ENCODE measurements at regions not wholly inside any gene's neighbourhood (a gene's known extent, or its start where the extent isn't known, plus 50 kb on each side); places are given as distances from the start of the nearest gene placed in this dataset.
"Not testable (repeated sequence)": the region's sequence is repeated elsewhere in the genome, so short reads cannot be mapped to it uniquely, and the experiment has no call there.

DNA sequence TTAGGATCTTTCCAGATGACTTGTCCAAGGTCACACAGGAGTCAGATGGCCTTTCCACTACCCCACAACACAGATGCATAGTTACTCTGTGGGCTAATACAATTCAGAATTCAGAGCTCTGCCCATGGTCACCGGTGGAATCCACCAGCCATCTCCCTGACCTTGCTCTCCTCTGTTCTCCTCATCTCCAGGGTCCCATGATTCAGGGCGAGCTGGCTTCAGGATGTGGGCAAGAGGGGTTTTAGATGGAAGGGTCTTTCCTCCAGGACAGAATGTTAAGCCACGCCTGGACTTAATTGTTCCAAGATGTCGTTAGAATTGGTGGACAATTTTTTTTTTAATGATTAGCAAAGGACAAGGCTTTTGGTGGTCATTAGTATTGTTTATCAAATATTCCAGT, 81.7 kb upstream of the LARP1 start:
- Mint-ChIP-seq H3K4me3 (no peak overlapping the region), H3K4me1 (ENCODE audit: low read depth) (no peaks in the 10 kb centered on the region), H3K27ac (no peak overlapping the region), H3K27me3 (ENCODE audit: low read depth) (no peaks in the 10 kb centered on the region), H3K36me3 (ENCODE audit: low read depth) (no peaks in the 10 kb centered on the region), H3K9me3 (peaks cover 8% of the 10 kb centered on the region)
- DNase-seq (ENCODE audit: low spot score): no peak

DNA sequence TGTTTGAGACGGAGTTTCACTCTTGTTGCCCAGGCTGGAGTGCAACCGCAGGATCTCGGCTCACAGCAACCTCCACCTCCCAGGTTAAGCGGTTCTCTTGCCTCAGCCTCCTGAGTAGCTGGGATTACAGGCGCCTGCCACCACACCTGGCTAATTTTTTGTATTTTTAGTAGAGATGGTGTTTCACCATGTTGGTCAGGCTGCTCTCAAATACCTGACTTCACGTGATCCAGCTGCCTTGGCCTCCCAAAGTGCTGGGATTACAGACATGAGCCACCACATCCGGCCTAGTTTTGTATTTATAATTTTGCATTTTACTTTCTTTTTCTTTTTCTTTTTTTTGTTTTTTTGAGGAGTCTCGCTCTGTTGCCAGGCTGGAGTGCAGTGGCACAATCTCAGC, 85.3 kb upstream of the LARP1 start:
- H3K4me3 Mint-ChIP-seq; H3K4me1 Mint-ChIP-seq (ENCODE audit: low read depth): not testable (repeated sequence)

DNA sequence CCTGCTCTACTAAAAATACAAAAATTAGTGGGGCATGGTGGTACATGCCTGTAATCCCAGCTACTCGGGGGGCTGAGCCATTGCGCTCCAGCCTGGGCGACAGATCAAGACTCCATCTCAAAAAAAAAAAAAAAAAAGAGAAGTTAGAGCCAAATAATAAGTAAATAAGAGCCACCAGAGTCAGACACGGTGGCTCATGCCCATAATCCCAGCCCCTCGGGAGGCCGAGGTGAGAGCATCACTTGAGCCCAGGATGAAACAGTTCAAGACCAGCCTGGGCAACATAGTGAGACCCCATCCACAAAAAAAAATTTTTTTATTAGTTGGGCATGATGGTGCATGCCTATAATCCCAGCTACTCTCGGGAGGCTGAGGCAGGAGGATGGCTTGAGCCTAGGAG, 85.8 kb upstream of the LARP1 start:
- H3K9me3 Mint-ChIP-seq: peaks cover 23% of the 10 kb centered on the region
- H3K4me3 Mint-ChIP-seq: no peak overlapping the region
- peaks cover 2% of the 10 kb centered on the region for H3K36me3 Mint-ChIP-seq (ENCODE audit: low read depth)
- H3K27me3 Mint-ChIP-seq (ENCODE audit: low read depth): no peaks in the 10 kb centered on the region
- H3K4me1 Mint-ChIP-seq (ENCODE audit: low read depth): no peaks in the 10 kb centered on the region
- H3K27ac Mint-ChIP-seq: no peak overlapping the region
- DNase-seq (ENCODE audit: low spot score): no peak

More for the DNA sequence above, 85.3 kb upstream of the LARP1 start:
- not testable (repeated sequence) for H3K27ac Mint-ChIP-seq; H3K27me3 Mint-ChIP-seq (ENCODE audit: low read depth); H3K36me3 Mint-ChIP-seq (ENCODE audit: low read depth); DNase-seq (ENCODE audit: low spot score)
- H3K9me3 Mint-ChIP-seq: peaks cover 21% of the 10 kb centered on the region

DNA sequence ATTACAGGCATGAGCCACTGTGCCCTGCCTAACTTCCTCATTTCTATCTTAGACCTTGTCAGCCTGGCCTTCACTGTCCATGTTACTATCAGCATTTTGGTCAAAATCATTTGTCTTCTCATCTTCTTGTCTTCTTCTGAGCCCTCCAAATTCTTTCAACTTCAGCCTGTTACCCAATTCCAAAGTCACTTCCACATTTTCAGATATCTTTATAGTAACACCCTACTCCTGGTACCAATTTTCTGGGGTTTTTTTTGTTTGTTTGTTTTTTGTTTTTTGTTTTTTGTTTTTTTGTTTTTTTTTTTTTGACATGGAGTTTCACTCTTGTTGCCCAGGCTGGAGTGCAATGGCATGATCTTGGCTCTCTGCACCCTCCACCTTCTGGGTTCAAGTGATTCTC, 90.3 kb upstream of the LARP1 start:
- Mint-ChIP-seq H3K27me3 (ENCODE audit: low read depth) (no peaks in the 10 kb centered on the region), H3K36me3 (ENCODE audit: low read depth) (peaks cover 2% of the 10 kb centered on the region), H3K27ac (no peak overlapping the region), H3K4me3 (no peak overlapping the region), H3K4me1 (ENCODE audit: low read depth) (no peaks in the 10 kb centered on the region), H3K9me3 (peaks cover 25% of the 10 kb centered on the region)
- no peak for DNase-seq (ENCODE audit: low spot score)

DNA sequence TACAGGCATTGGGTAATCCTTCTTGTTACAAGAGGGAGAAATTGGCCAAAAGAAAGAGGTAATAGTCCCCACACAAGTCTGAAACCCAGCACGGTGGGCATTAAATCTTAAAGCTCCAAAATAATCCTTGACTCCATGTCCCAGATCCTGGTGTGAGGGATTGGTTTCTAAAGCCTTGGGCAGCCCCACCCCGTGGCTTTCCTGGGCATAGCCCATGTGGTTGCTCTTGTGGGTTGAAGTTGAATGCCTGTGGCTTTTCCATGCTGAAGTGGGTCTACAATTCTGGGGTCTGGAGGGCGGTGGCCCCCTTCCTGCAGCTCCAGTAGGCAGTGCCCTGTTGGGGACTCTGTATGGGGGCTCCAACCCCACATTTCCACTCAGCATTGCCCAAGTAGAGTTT, 91.8 kb upstream of the LARP1 start:
- Mint-ChIP-seq H3K27ac (no peak overlapping the region), H3K36me3 (ENCODE audit: low read depth) (peaks cover 2% of the 10 kb centered on the region), H3K27me3 (ENCODE audit: low read depth) (peaks cover 2% of the 10 kb centered on the region), H3K9me3 (peaks cover 20% of the 10 kb centered on the region), H3K4me3 (no peak overlapping the region), H3K4me1 (ENCODE audit: low read depth) (no peaks in the 10 kb centered on the region)
- no peak for DNase-seq (ENCODE audit: low spot score)

DNA sequence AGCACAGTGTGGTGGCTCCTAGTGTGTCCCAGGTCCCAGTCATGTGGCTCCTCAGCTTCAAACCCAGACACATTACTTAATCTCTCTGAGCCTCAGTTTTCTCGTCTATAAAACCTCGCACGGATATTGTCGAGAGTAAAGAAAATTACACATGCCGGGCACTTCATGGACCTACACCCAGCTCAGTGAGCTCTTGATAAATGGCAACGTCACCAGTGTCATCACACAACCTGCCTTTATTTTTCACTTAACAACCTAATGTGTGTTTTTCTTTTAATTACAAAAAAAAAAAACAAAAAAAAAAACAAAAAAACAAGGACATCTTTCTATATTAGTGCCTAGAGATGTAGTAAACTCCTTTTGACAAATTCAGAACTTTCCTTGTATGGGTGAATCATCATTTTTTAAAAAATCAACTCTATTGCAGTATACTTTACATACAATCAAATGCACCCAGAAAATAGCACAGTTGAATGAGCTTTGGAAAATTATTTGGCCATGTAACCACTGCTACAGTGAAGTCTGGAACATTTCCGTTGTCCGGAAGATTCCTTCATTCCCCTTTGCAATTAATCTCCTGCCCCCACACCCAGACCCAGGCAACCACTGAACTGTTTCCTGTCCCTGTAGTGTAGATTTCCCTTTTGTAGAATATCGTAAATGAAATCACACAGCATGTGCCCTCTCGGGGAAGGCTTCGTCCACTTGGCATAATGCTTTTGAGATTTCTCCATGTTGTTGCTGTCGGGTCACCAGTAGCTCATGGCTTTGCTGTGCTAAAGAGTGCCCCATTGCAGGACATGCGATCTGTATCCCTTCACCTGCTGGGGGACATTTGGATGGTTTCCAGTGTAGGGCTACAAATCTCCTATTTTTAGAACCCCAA, 100.4 kb upstream of the LARP1 start:
- no peaks in the 10 kb centered on the region for H3K9me3 Mint-ChIP-seq

DNA sequence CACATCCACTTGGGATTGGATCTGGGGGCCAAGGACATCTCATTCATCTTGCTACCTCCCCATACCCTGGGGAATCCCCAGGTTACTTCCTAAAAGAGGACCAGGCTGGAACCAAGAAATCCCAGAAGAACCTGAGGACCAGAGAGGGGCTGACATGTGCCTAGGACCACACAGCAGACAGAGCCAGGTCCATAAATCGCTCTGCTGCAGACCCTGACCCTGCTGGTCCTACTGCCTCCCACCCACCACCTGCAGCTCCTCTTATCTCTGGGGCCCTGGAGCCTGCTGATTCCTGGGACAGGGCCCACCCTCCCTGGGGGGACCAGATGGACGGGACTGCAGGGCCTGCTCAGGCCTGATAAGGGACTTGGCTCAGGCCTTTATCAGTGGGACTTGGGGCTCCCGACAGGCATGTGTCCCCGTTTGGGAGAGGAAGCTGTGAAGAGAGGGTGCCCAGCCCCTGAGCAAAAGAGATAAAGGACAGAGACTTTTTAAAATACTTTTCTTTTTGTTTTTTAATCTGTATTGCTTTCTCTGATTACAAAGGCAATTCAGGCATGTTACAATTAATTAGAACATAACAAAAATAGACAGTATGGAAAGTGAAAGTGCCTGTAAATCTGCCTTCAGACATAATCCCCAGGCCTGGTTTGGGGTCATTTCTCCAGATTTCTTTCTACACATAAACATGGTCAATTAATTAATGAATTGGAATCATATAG, 101.3 kb upstream of the LARP1 start:
- DNase-seq (ENCODE audit: low spot score): no peak
- no peaks in the 10 kb centered on the region for H3K36me3 Mint-ChIP-seq (ENCODE audit: low read depth)
- no peaks in the 10 kb centered on the region for H3K9me3 Mint-ChIP-seq
- H3K27ac Mint-ChIP-seq: no peak overlapping the region
- H3K4me3 Mint-ChIP-seq: peak overlapping the region; percentile 45
- peaks cover 2% of the 10 kb centered on the region for H3K4me1 Mint-ChIP-seq (ENCODE audit: low read depth)
- peaks cover 2% of the 10 kb centered on the region for H3K27me3 Mint-ChIP-seq (ENCODE audit: low read depth)

More for the DNA sequence above, 100.4 kb upstream of the LARP1 start:
- Mint-ChIP-seq H3K36me3 (ENCODE audit: low read depth) (no peaks in the 10 kb centered on the region), H3K27ac (no peak overlapping the region), H3K4me1 (ENCODE audit: low read depth) (peaks cover 2% of the 10 kb centered on the region), H3K4me3 (peak overlapping the region; percentile 45), H3K27me3 (ENCODE audit: low read depth) (peaks cover 2% of the 10 kb centered on the region)
- DNase-seq (ENCODE audit: low spot score): no peak

DNA sequence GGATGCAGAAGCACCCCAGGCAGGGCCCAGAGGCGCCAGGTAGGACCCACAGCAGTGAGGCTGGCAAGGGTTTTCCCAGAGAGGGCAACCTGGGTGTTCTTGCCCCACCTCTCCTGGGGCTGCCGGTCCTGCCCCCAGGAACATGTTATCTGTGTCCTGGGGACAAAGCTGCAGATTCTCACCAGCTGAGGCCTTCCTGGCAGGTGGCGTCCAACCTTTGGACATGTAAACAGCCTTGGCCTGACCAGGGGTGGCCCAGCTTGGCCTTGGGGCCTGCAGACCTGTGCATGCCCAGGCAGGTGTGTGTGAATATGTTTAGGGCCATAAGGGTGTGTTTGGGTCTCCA, 101.8 kb upstream of the LARP1 start:
- Mint-ChIP-seq H3K4me1 (ENCODE audit: low read depth) (peaks cover 4% of the 10 kb centered on the region), H3K27ac (no peak overlapping the region), H3K27me3 (ENCODE audit: low read depth) (peaks cover 3% of the 10 kb centered on the region), H3K9me3 (no peaks in the 10 kb centered on the region), H3K36me3 (ENCODE audit: low read depth) (no peaks in the 10 kb centered on the region), H3K4me3 (no peak overlapping the region)
- DNase-seq (ENCODE audit: low spot score): no peak

DNA sequence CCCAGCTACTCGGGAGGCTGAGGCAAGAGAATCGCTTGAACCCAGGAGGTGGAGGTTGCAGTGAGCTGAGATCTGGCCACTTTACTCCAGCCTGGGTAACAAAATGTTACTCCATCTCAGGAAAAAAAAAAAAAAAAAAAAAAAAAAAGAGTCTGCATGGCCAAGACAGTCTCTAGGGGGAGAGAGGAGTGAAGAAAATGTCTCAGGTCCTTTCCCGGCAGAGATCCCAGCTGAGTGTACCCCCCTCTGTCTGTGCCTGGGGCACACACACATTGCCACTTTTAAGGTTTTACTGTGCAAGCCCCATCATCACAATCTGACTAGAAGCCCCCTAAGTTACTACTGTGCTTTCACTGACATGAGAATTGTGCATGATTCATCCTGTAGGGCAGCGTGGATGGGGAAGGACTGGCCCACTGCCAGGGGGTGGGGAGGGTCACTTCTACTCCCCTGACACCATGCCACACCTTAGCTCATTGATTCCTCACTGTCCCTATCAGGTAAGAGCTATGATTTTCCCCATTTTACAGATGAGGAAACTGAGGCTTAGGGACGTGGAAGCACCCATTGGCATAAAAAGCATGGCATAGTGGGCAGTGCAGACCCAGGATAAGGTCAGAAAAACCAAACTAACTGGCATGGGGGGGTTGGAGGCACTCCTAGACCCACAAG, 102.3 kb upstream of the LARP1 start:
- Mint-ChIP-seq H3K4me3 (no peak overlapping the region), H3K9me3 (no peaks in the 10 kb centered on the region), H3K27me3 (ENCODE audit: low read depth) (peaks cover 4% of the 10 kb centered on the region), H3K36me3 (ENCODE audit: low read depth) (no peaks in the 10 kb centered on the region), H3K4me1 (ENCODE audit: low read depth) (peaks cover 5% of the 10 kb centered on the region), H3K27ac (no peak overlapping the region)
- DNase-seq (ENCODE audit: low spot score): no peak

DNA sequence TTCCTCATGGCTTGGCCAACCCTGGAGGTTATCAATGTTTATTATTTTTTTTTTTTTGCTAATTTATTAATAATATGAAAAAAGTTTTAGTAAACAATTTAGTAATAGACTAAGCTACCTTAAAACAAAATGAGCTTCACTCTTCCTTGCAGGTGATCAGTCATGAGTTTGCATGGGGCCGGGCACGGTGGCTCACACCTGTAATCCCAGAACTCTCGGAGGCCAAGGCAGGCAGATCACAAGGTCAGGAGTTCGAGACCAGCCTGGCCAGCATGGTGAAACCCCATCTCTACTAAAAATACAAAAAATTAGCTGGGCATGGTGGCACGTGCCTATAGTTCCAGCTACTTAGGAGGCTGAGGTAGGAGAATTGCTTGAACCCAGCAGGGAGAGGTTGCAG, 103.4 kb upstream of the LARP1 start:
- not testable (repeated sequence) for H3K36me3 Mint-ChIP-seq (ENCODE audit: low read depth); DNase-seq (ENCODE audit: low spot score); H3K9me3 Mint-ChIP-seq; H3K4me3 Mint-ChIP-seq; H3K27ac Mint-ChIP-seq
- peaks cover 16% of the 10 kb centered on the region for H3K4me1 Mint-ChIP-seq (ENCODE audit: low read depth)
- peaks cover 15% of the 10 kb centered on the region for H3K27me3 Mint-ChIP-seq (ENCODE audit: low read depth)

DNA sequence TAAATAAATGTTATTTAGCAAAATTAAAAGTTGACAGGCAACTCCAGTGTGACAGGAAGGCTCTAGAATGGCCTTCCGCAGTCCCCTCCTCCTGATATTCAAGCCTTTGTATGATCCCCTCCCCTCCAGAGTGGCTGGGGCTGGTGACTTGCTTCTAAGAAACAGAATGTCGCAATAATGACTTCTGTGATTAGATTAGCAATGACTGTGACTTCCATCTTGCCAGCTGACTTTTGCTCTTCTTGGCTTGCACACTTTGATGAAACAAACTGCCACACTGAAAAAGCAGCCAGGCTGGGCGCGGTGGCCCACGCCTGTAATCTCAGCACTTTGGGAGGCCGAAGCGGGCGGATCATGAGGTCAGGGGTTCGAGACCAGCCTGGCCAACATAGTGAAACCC, 106.5 kb upstream of the LARP1 start:
- Mint-ChIP-seq H3K27ac (no peak overlapping the region), H3K4me1 (ENCODE audit: low read depth) (peaks cover 17% of the 10 kb centered on the region), H3K27me3 (ENCODE audit: low read depth) (peaks cover 28% of the 10 kb centered on the region), H3K9me3 (peaks cover 3% of the 10 kb centered on the region), H3K4me3 (no peak overlapping the region), H3K36me3 (ENCODE audit: low read depth) (no peaks in the 10 kb centered on the region)
- DNase-seq (ENCODE audit: low spot score): no peak

DNA sequence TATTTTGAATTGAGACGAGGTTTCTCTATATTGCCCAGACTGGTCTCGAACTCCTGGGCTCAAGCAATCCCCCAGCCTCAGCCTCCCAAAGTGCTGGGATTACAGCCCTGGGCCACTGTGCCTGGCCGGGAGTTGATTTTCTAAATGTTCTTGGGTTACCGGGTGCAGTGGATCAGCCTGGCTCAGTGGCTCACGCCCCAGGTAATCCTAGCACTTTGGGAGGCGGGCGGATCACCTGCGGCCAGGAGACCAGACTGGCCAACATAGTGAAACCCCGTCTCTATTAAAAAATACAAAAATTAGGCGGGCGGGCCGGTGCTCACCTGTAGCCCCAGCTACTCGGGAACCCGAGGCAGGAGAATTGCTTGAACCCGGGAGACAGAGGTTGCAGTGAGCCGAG, 106.9 kb upstream of the LARP1 start:
- Mint-ChIP-seq H3K4me1 (ENCODE audit: low read depth) (peaks cover 17% of the 10 kb centered on the region), H3K27ac (no peak overlapping the region), H3K36me3 (ENCODE audit: low read depth) (no peaks in the 10 kb centered on the region), H3K27me3 (ENCODE audit: low read depth) (peaks cover 32% of the 10 kb centered on the region), H3K4me3 (no peak overlapping the region), H3K9me3 (peaks cover 8% of the 10 kb centered on the region)
- no peak for DNase-seq (ENCODE audit: low spot score)

DNA sequence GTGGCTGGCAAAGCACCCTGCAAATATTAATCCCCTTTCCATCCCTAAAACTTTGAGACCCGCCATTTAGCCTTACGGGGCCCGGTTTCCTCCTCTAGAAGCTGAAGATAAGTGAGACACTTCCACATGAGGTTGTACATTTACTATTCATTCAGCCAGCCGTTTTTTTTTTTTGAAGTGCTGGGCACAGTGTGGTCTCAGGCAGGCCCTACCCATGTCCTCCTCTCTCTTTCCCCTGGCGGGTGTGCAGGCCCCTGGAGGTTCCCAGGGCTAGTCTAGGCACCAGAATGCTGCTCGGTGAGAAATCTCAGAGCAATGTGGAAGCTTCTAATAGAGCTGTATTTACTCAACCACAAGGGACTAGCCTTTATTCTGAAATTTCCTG, 107.4 kb upstream of the LARP1 start:
- no peak for DNase-seq (ENCODE audit: low spot score)
- peaks cover 11% of the 10 kb centered on the region for H3K9me3 Mint-ChIP-seq
- peaks cover 17% of the 10 kb centered on the region for H3K4me1 Mint-ChIP-seq (ENCODE audit: low read depth)
- H3K27ac Mint-ChIP-seq: no peak overlapping the region
- H3K4me3 Mint-ChIP-seq: peak overlapping the region; percentile 78
- H3K36me3 Mint-ChIP-seq (ENCODE audit: low read depth): no peaks in the 10 kb centered on the region
- peaks cover 35% of the 10 kb centered on the region for H3K27me3 Mint-ChIP-seq (ENCODE audit: low read depth)

DNA sequence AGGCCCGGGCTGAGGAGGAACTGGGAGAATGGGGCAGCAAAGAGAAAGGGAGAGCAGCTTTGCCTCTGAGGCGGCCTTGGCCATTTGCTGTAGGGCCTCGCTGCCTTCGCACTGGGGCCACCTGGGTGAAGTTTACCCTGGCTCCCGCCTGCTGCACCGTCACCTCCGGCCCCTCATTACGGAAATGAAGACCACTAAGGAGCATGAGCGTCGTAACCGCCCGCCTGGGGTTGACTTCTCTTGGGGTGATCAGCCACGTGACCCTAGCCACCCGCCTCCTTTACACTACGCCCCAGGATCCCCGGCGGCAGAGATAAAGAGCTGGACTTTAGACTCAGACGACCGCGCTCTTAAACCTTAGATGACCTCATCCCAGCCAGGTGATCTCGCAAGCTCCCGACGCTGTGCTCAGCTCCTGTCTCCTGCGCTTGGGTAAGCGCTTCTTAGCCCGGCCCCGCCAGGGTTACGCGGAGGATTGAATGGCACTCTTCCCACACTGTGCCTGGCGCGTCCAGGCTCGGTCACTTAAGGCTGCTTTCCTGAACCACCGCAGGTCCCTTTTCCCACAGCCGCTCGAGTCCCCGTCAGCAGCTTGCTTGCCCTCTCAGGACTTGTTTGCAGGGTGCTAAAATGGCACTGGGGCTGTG, 107.9 kb upstream of the LARP1 start:
- no peaks in the 10 kb centered on the region for H3K36me3 Mint-ChIP-seq (ENCODE audit: low read depth)
- peaks cover 39% of the 10 kb centered on the region for H3K27me3 Mint-ChIP-seq (ENCODE audit: low read depth)
- H3K27ac Mint-ChIP-seq: no peak overlapping the region
- peaks cover 17% of the 10 kb centered on the region for H3K4me1 Mint-ChIP-seq (ENCODE audit: low read depth)
- no peak for DNase-seq (ENCODE audit: low spot score)
- H3K9me3 Mint-ChIP-seq: peaks cover 11% of the 10 kb centered on the region
- peak overlapping the region; percentile 78 for H3K4me3 Mint-ChIP-seq
